GM19240 (cell line): ENCODE measurements at regions not wholly inside any gene's neighbourhood (a gene's known extent, or its start where the extent isn't known, plus 50 kb on each side); places are given as distances from the start of the nearest gene placed in this dataset.

Source experiments
- DNase-seq: peaks from one replicate; pipeline ENCODE4 v3.0.0; 2011; ENCODE audit warnings: low spot score; ENCODE audit not compliant: insufficient read length

- no peak for DNase-seq
Observed at GRCh38 chr9:115169003-115169402, 51.0 kb upstream of the TNC start.

GRCh38 chr9:115170358-115171073 is 52.6 kb upstream of the TNC start:
- no peak for DNase-seq

- DNase-seq: no peak
Observed at GRCh38 chr9:115171921-115172388, 54.0 kb upstream of the TNC start.

- no peak for DNase-seq
Observed at GRCh38 chr9:115182264-115182663, 64.3 kb upstream of the TNC start.

DNA sequence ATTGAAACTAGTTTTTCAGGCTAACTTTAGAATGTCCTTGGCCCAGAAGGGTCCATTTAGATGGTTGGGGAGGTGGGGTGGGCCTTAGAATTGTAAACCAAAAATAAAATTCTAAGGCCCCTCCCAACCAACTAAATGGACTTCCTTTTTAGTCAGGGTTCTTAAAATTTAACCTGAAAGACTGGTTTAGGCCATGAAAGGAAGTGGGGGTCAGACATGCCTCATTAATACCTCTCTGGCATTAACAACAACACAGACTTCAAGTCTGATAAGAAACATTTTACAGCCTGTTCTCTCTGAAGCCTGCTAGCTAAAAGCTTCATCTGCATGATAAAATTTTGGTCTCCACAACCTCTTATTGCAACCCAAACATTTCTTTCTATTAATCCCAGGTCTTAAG is 65.5 kb upstream of the TNC start:
- DNase-seq: no peak

DNA sequence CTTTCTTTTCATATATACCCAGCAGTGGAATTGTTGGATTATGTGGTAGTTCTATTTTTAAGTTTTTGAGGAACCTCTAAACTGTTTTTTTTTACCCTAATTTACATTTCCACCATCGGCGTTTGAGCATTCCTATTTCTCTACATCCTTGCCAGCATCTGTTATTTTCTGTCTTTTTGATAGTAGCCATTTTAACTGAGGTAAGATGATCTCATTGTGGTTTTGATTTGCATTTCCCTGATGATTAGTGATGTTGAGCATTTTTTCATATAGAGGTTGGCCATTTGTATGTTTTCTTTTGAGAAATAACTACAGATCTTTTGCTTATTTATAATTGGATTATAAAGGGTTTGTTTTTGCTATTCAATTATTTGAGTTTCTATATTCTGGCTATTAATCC is 71.7 kb upstream of the TNC start:
- no peak for DNase-seq

GRCh38 chr9:115191667-115192066 is 73.7 kb upstream of the TNC start:
- no peak for DNase-seq

DNA sequence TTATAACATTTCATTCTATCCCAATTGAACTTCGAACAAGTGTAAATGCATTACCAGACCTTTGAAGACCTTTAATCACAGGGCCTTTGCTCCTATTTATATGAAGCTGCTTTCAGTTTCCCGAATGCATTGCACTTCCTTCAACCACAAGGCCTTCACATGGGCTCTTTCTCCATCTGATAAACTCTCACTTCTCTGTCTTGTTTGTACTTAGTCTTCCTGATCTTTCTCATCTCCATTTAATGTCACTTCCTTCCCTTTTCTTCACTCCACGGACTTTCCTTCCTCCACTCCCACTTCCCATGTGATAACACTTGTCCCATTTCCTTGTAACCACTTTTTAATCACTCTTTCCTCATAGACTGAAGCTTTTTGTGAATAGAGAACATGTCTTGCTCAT is 74.3 kb upstream of the TNC start:
- DNase-seq: no peak

- no peak for DNase-seq
Observed at GRCh38 chr9:115192835-115193525, 75.0 kb upstream of the TNC start.

DNA sequence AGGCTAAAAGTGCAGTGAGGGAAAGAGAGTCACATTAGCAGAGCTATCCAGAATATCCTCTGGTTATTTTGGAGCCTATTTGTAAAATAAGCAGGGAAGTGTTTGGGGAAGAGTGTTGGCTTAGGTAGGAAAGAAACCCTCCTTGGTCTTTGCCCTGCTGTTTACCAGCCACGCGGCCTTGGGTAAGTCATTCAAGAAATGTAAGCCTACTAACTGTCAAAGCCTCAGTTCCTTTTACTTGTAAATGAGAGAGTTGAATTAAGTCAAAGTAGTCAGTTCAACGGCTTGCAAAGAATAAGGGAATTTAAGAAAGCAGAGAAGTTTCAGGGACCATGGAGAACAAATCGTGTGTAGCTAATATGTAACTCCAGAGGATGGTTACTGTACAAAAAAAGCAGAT is 75.8 kb upstream of the TNC start:
- no peak for DNase-seq

DNA sequence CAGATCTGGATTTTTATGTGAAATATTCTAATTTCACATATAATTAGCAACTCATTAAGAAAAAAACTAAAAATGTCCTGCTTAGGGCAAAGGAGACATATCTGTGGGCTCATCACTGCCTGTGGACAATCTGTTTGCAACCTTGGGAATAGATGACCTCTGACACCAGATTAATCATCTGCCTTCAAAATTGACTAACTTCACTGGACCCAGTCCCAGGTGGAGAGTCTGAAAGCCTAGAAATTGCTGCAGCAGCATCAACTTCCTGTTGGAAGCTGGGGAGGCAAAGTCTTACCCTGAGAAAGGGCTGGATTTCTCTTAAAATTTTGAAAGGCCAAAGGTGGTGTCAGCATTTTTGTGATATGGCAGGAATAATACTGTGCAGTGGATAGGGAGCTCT is 76.3 kb upstream of the TNC start:
- no peak for DNase-seq

DNA sequence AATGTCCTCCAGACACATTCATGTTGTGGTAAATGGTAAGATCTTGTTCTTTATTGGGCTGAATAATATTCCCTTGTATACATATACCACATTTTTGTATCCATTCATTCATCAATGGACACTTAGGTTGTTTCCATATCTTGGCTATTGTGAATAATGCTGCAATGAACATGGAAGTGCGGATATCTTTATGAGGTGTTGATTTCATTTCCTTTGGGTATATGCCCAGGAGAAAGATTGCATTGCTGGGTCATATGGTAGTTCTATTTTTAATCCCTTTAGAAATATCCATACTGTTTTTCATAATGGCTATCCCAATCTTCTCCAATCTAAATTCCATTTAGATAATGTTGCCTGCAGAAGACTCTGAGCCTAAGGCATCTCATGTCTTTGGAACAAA is 78.0 kb upstream of the TNC start:
- DNase-seq: no peak

DNA sequence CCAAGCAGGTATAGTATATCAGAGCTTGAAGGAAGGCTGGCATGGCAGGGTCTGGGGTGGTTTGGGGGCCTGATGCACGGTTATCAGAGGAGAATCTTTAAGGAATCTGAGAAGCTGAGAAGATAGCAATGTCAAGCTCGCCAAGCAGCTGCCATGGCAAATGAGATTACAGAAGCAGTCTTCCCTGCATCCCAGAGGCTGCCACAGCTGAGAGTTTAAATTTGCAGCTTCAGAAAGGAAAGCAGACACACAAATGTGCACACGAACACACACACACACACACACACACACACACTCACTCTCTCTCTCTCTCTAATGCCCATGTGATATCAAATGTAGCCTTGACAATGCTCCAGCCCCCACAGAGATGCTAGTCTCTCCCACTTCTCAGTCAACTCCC is 79.0 kb upstream of the TNC start:
- DNase-seq: no peak

DNA sequence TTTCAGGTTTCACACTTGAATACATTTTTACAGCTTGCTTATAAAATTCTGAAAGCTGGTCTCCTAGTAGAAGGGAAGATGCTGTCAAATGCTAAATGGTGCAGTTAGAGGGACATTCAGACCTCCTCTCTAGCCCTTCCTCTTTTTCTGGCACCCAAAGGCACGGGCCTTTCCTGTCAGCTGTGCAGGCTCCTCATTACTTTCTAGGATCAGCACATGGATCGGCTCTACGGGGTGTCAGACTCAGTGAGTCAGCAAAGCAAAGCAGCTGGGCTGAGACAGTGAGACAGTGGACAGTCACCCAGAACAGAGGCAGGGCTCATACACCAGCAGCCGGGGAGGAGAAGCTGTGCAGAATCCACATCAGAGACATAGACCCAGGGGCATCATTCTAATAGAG is 80.0 kb upstream of the TNC start:
- DNase-seq: no peak

- no peak for DNase-seq
Observed at GRCh38 chr9:115200711-115201505, 83.0 kb upstream of the TNC start.

DNA sequence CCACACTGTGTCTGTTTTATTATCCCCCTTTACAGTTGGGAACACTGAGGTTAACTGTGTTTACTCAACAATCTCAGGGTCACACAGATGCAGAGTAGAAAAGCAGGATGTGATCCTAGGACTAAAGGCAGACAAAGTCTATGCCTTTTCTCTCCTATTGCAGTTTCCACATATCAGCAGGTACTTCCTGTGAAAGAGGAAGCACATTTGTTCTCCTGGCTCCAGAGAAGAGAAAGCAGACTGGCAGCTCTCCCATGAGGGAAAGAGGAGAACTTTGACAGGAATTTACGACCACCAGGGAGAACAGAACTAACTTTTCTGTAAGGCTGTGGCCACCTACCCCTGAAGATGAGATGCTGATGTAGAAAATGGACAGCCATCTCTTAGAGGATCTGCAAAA is 84.2 kb upstream of the TNC start:
- no peak for DNase-seq

GRCh38 chr9:115202960-115203751 is 85.2 kb upstream of the TNC start:
- no peak for DNase-seq

GRCh38 chr9:115204904-115205453 is 87.0 kb upstream of the TNC start:
- no peak for DNase-seq

- DNase-seq: no peak
Observed at GRCh38 chr9:115207003-115207836, 89.3 kb upstream of the TNC start.

DNA sequence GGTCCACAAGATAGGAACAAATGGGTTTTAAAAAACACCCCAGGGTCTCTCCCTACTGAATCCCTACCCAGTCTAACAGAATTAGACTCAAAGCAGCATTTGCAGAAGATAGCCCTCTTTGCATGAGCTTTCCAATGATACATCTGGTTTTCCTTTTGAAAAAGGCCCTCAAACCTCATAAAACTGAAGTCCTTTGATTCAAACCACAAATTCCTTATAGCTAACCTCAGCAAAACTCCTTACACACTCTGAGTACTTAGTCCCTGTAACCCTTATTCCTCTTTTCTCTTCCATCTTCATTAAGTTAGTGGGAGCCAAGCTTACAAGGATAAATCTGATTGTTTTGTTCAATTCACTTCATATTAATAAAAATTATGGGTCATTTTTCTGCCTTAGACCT is 90.5 kb upstream of the TNC start:
- DNase-seq: no peak
